Ecto neural progenitor cell (in vitro differentiated cells): ENCODE measurements at regions not wholly inside any gene's neighbourhood (a gene's known extent, or its start where the extent isn't known, plus 50 kb on each side); places are given as distances from the start of the nearest gene placed in this dataset.
"Not testable (repeated sequence)": the region's sequence is repeated elsewhere in the genome, so short reads cannot be mapped to it uniquely, and the experiment has no call there.

Experiments
- DNase-seq: peaks from one replicate; pipeline ENCODE4 v3.0.0-alpha.2; 2018; ENCODE audit warnings: low spot score

- no peak for DNase-seq
Observed at GRCh38 chr15:92825985-92826384, 74.1 kb upstream of the CHD2 start.

DNA sequence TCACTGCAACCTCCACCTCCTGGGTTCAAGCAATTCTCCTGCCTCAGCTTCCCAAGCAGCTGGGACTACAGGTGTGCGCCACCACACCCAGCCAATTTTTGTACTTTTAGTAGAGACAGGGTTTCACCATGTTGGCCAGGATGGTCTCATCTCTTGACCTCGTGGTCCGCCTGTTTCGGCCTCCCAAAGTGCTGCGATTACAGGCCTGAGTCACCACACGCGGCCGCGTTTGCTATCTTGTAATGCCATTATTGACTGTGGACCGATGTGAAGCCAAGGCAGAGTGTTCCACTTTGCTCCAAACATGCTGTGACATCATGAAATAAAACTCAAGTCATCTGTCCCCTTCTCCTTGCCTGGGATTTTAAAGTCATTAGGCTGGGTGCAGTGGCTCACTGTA, 72.1 kb upstream of the CHD2 start:
- DNase-seq: not testable (repeated sequence)

DNA sequence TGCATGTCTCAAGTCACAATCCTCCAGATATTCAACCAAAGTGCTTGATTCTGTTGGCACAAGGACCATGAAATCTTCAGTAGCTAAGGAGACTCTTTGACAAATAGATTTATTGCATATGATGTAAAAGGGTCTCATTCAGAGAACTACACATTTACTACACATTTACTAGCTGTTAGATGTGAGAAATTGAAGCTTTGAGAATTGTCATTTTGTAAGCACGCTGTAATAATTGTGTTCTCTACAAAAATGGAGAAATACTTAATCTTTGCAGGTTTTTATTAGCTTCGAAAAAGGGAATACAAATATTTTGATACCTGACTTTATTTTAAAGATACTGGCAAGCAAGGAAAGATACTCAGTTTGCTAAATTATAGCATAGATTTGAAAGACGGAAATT, 70.2 kb upstream of the CHD2 start:
- DNase-seq: no peak

- DNase-seq: no peak
Observed at GRCh38 chr15:92831336-92831654, 68.8 kb upstream of the CHD2 start.

- DNase-seq: peak; percentile 94
Observed at GRCh38 chr15:92831655-92832328, 68.3 kb upstream of the CHD2 start.

DNA sequence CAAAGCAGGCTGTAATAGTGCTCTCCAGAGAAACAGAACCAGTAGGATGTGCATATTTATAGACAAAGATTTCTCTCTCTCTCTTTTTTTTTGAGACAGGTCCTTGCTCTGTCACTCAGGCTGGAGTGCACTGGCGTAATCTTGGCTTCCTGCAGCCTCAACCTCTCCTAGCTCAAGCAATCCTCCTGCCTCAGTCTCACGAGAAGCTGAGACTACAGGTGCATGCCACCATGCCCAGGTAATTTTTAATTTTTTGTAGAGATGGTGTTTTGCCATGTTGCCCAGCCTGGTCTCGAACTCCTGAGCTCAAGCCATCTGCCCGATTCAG, 67.1 kb upstream of the CHD2 start:
- no peak for DNase-seq

GRCh38 chr15:92833493-92834271, 66.4 kb upstream of the CHD2 start:
- no peak for DNase-seq

- no peak for DNase-seq
Observed at GRCh38 chr15:92839696-92840095, 60.4 kb upstream of the CHD2 start.

DNA sequence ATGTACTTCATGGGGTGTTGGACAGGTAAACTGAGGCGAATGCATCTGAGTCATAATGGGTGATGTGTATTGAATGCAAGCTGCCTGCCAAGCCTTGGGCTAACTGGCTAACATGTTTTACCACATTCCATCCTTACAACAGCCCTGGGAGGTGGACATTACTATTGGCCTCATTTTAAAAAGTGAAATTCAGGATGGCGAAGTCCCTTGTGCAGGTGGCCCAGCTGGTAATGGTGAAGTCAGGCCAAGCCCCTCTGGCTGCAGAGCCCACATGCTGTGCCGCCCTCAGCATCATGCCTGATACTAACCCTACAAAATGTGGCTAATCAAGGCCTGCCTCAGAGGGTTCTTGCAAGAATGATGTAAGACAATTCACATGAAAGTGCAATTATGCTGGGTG, 60.0 kb upstream of the CHD2 start:
- no peak for DNase-seq

GRCh38 chr15:92843326-92843725, 56.8 kb upstream of the CHD2 start:
- DNase-seq: no peak

DNA sequence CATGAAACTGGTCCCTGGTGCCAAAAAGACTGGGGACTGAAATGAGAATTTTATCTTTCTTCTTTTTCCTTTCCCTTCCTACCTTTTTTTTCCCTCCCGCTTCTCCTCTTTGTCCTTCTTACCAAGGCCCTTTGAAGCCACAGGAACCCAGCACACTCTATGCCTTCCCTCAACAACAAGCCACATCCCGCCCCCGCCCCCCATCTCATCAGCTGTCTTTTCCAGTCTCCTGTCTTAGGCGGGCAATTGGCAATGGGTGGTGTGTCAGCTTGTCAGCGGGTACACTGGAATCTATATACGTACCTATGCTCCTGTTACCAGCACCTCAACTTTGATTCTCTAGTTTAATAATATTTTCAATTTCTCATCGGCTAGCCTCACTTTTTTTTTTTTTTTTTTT, 56.3 kb upstream of the CHD2 start:
- no peak for DNase-seq

DNA sequence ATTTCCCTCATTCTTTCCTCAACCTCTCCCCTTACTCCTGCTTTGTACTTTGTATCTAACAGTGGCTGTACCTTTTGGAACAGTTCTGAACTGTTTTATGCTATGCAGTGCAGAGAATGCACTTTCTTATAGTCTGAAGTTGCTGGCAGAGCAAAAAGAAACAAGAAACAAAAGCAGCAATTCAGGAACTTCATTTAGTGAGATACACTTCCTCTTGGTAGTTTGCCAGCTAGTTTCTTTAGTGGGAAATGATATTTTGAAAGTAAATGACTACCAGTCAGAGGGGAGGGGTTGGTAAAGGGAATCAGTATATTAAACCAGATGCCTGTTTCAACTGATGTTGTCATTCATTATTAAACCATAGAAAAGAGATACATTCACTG, 55.0 kb upstream of the CHD2 start:
- DNase-seq: no peak

GRCh38 chr15:92846741-92847140, 53.4 kb upstream of the CHD2 start:
- DNase-seq: no peak

GRCh38 chr15:92847841-92848240, 52.3 kb upstream of the CHD2 start:
- no peak for DNase-seq

GRCh38 chr15:92848464-92848851, 51.7 kb upstream of the CHD2 start:
- no peak for DNase-seq

GRCh38 chr15:92848852-92849598, 51.1 kb upstream of the CHD2 start:
- DNase-seq: no peak

DNA sequence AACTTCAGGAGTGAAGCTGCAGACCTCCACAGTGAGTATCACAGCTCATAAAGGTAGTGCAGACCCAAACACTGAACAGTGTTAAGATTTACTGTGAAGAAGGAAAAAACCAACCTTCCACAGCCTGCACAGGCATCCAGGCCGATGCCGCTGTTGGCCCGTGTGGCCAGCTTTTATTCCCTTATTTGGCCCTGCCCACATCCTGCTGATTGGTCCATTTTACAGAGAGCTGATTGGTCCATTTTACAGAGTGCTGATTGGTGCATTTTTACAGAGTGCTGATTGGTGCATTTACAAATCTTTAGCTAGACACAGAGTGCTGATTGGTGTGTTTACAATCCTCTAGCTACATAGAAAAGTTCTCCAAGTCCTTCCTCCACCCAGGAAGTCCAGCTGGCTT, 49.9 kb upstream of the CHD2 start:
- DNase-seq: not testable (repeated sequence)
